ENCODE measurements at regions not wholly inside any gene's neighbourhood (a gene's known extent, or its start where the extent isn't known, plus 50 kb on each side); places are given as distances from the start of the nearest gene placed in this dataset.
A peak's percentile ranks its signal among the peaks of the same experiment; 100 is the strongest.

DNA sequence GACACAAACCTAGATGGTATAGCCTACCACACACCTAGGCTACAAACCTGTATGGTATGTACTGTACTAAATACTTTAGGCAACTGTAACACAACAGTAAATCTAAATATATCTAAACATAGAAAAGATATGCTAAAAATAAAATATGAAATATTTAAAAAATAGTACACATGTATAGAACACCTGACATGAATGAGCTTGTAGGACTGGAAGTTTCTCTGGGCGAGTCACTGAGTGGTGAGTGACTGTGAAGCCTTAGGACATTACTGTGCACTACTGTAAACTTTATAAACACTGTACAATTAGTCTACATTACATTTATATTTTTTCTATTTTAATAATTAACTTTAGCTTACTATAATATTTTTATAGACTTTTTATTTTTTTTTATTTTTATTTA, 1301.3 kb downstream of the FAM181B start:
- Histone ChIP-seq H3K9me3 (ENCODE audit: low read depth) (no peaks in the 10 kb centered on the region), H3K4me1 (ENCODE audit: low read depth) (no peaks in the 10 kb centered on the region), H3K27me3 (no peaks in the 10 kb centered on the region), H3K36me3 (no peaks in the 10 kb centered on the region), H3K4me3 (no peak overlapping the region), H3K27ac (no peak overlapping the region)
- DNase-seq (ENCODE audit: low read depth in 1 of 2, low spot score in 1 of 2) = no peak
- TF ChIP-seq, protein P1, sequence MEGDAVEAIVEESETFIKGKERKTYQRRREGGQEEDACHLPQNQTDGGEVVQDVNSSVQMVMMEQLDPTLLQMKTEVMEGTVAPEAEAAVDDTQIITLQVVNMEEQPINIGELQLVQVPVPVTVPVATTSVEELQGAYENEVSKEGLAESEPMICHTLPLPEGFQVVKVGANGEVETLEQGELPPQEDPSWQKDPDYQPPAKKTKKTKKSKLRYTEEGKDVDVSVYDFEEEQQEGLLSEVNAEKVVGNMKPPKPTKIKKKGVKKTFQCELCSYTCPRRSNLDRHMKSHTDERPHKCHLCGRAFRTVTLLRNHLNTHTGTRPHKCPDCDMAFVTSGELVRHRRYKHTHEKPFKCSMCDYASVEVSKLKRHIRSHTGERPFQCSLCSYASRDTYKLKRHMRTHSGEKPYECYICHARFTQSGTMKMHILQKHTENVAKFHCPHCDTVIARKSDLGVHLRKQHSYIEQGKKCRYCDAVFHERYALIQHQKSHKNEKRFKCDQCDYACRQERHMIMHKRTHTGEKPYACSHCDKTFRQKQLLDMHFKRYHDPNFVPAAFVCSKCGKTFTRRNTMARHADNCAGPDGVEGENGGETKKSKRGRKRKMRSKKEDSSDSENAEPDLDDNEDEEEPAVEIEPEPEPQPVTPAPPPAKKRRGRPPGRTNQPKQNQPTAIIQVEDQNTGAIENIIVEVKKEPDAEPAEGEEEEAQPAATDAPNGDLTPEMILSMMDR (IDR thresholded peaks at IDR 0.05; ENCODE audit: low read depth, low read length) = no peak

DNA sequence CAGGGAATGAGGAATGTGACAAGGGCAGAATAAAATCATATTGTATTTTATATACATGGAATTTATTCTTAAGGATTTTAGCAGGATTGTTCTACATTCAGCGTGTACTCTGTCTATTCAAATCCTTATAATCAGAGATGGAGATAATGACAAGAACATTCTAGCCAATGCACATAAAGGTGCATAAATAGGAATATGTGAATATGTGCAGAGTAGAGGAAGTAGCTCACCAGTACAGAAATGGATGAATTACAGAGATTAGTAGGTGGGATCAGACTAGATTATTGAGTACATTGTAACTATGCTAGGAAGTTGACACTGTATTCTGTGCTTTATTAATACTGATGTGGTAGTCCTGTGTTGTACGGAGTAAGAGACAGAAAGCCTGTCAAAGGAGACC, 1308.8 kb downstream of the FAM181B start:
- no peaks in the 10 kb centered on the region for H3K4me1 ChIP-seq (ENCODE audit: low read depth)
- no peaks in the 10 kb centered on the region for H3K9me3 ChIP-seq (ENCODE audit: low read depth)
- H3K27me3 ChIP-seq = no peaks in the 10 kb centered on the region
- H3K4me3 ChIP-seq = no peak overlapping the region
- H3K36me3 ChIP-seq = no peaks in the 10 kb centered on the region
- no peak for DNase-seq (ENCODE audit: low read depth in 1 of 2, low spot score in 1 of 2)
- TF ChIP-seq, protein P1 (IDR thresholded peaks at IDR 0.05; ENCODE audit: low read depth, low read length) = no peak
- no peak overlapping the region for H3K27ac ChIP-seq

DNA sequence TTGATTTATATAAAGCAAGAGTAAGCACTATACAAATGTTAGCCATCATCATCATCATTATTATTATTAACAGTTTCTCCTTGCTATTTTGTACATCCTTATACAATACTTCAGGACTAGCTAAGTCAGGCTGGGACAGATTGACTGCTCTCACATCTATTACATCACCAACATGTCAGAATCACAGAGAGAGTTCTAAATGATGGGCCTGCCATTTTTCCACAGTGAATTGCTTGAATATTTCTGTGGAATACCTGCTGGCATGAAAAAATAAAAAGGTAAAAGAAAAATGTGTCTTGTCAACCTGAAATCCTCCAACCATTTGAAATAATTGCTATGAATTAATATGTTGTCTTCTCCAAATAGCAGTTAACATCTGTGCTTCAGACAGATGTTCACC, 1311.3 kb downstream of the FAM181B start:
- no peak overlapping the region for H3K27ac ChIP-seq
- H3K27me3 ChIP-seq = no peaks in the 10 kb centered on the region
- H3K9me3 ChIP-seq (ENCODE audit: low read depth) = no peaks in the 10 kb centered on the region
- no peak for DNase-seq (ENCODE audit: low read depth in 1 of 2, low spot score in 1 of 2)
- H3K36me3 ChIP-seq = no peaks in the 10 kb centered on the region
- H3K4me3 ChIP-seq = no peak overlapping the region
- TF ChIP-seq, protein P1 (IDR thresholded peaks at IDR 0.05; ENCODE audit: low read depth, low read length) = no peak
- no peaks in the 10 kb centered on the region for H3K4me1 ChIP-seq (ENCODE audit: low read depth)

DNA sequence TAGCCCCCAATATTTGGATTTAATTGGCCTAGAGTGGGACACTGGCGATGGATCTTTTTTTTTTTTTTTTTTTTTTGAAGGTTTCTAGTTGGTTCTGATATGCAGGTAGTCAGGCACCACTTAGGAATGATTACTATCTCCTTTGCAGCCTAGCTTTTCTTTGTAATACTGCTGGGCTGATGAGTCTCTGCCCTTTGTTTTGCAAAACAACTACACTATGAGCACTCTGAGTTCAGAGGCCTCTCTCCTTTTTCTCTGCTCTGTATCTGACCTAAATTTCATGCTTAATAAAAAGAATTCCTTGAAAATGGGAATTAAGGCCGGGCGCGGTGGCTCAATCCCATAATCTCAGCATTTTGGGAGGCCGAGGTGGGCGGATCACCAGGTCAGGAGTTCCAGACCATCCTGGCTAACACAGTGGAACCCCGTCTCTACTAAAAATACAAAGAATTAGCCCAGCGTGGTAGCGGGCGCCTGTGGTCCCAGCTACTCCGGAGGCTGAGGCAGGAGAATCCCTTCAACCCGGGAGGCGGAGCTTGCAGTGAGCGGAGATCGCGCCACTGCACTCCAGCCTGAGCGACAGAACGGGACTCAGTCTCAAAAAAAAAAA, 1312.3 kb downstream of the FAM181B start:
- Histone ChIP-seq H3K4me3 (no peak overlapping the region), H3K36me3 (no peaks in the 10 kb centered on the region), H3K9me3 (ENCODE audit: low read depth) (no peaks in the 10 kb centered on the region), H3K27me3 (no peaks in the 10 kb centered on the region), H3K27ac (no peak overlapping the region), H3K4me1 (ENCODE audit: low read depth) (no peaks in the 10 kb centered on the region)
- no peak for DNase-seq (ENCODE audit: low read depth in 1 of 2, low spot score in 1 of 2)
- TF ChIP-seq, protein P1 (IDR thresholded peaks at IDR 0.05; ENCODE audit: low read depth, low read length) = no peak

DNA sequence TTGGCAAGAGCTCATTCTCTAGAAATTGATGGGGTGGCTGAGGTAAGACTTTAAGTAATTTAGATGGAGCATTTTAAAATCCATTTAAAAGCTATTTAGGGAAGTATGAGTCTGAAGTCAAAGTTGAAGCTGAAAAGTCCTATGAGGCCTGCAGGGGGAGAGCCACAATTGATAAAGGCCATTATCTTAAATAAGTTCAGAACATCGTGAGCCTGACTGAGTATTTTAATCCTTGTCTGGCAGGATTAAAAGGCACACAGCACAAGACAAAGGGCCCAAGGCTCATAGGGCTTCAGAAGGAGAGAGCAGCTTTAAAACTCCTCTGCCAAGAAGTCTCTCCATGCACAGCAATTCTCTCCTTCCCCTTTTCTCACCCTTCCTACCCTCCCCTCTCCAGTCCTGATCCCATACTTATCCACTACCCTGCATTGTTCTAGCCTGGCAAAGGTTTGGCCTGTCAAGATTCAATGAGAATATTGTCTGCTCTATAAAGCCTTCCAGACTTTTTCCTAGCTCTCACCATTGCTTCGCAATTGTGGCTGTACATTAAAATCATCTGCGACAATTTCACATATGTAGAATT, 1312.9 kb downstream of the FAM181B start:
- peak in 1 of 2 donors; percentile 15 for DNase-seq (ENCODE audit: low read depth in 1 of 2, low spot score in 1 of 2)
- Histone ChIP-seq H3K27me3 (no peaks in the 10 kb centered on the region), H3K36me3 (no peaks in the 10 kb centered on the region), H3K4me3 (no peak overlapping the region), H3K27ac (no peak overlapping the region), H3K4me1 (ENCODE audit: low read depth) (no peaks in the 10 kb centered on the region), H3K9me3 (ENCODE audit: low read depth) (no peaks in the 10 kb centered on the region)
- TF ChIP-seq, protein P1 (IDR thresholded peaks at IDR 0.05; ENCODE audit: low read depth, low read length) = no peak
